ENCODE measurements at regions not wholly inside any gene's neighbourhood (a gene's known extent, or its start where the extent isn't known, plus 50 kb on each side); places are given as distances from the start of the nearest gene placed in this dataset.
A peak's percentile ranks its signal among the peaks of the same experiment; 100 is the strongest.

GRCh38 chr13:84873951-84874350 is 925.3 kb downstream of the SLITRK6 start:
- H3K27me3 ChIP-seq (ENCODE audit: insufficient read depth, low read length): no peaks in the 10 kb centered on the region; the same call in 1 of the 2 replicates
- no peak overlapping the region for H3K9ac ChIP-seq (ENCODE audit: low read length)
- H3K4me1 ChIP-seq (ENCODE audit: insufficient read depth, low read length, severe bottlenecking): no peaks in the 10 kb centered on the region
- no peaks in the 10 kb centered on the region for H3K9me3 ChIP-seq (ENCODE audit: low read length)
- no peak overlapping the region for H3K4me3 ChIP-seq (ENCODE audit: low read depth, low read length, poor library complexity, severe bottlenecking)
- H4K20me1 ChIP-seq (ENCODE audit: insufficient read depth, low read length): no peaks in the 10 kb centered on the region
- TF ChIP-seq EZH2 (IDR thresholded peaks at IDR 0.05; ENCODE audit: borderline replicate concordance, low read length): no peak
- TF ChIP-seq CTCF (IDR thresholded peaks at IDR 0.05; ENCODE audit: low read length): no peak
- no peak overlapping the region for H2AFZ ChIP-seq (ENCODE audit: low read length)
- no peaks in the 10 kb centered on the region for H3F3A ChIP-seq (ENCODE audit: insufficient read depth, low read length)
- no peak overlapping the region for H3K4me2 ChIP-seq (ENCODE audit: low read length)
- no peaks in the 10 kb centered on the region for H3K9me2 ChIP-seq (ENCODE audit: low read depth, low read length)
- no peaks in the 10 kb centered on the region for H3K36me3 ChIP-seq (ENCODE audit: insufficient read depth, low read length)
- H3K27ac ChIP-seq (ENCODE audit: low read depth, low read length, poor library complexity, severe bottlenecking): no peak overlapping the region
- H3K79me2 ChIP-seq (ENCODE audit: insufficient read depth, low read length): no peaks in the 10 kb centered on the region

GRCh38 chr13:84870190-84870589 is 929.0 kb downstream of the SLITRK6 start:
- no peak overlapping the region for H2AFZ ChIP-seq (ENCODE audit: low read length)
- H3K27me3 ChIP-seq (ENCODE audit: insufficient read depth, low read length): no peaks in the 10 kb centered on the region
- H3K4me1 ChIP-seq (ENCODE audit: insufficient read depth, low read length, severe bottlenecking): no peaks in the 10 kb centered on the region
- no peaks in the 10 kb centered on the region for H3K36me3 ChIP-seq (ENCODE audit: insufficient read depth, low read length)
- no peaks in the 10 kb centered on the region for H3K9me2 ChIP-seq (ENCODE audit: low read depth, low read length)
- no peaks in the 10 kb centered on the region for H4K20me1 ChIP-seq (ENCODE audit: insufficient read depth, low read length)
- H3K9me3 ChIP-seq (ENCODE audit: low read length): no peaks in the 10 kb centered on the region
- TF ChIP-seq EZH2 (IDR thresholded peaks at IDR 0.05; ENCODE audit: borderline replicate concordance, low read length): no peak
- TF ChIP-seq CTCF (IDR thresholded peaks at IDR 0.05; ENCODE audit: low read length): peak; percentile 77
- H3K4me3 ChIP-seq (ENCODE audit: low read depth, low read length, poor library complexity, severe bottlenecking): no peak overlapping the region
- no peaks in the 10 kb centered on the region for H3K79me2 ChIP-seq (ENCODE audit: insufficient read depth, low read length)
- no peak overlapping the region for H3K9ac ChIP-seq (ENCODE audit: low read length)
- H3F3A ChIP-seq (ENCODE audit: insufficient read depth, low read length): no peaks in the 10 kb centered on the region
- no peak overlapping the region for H3K27ac ChIP-seq (ENCODE audit: low read depth, low read length, poor library complexity, severe bottlenecking)
- no peak overlapping the region for H3K4me2 ChIP-seq (ENCODE audit: low read length)

- no peak overlapping the region for H3K4me3 ChIP-seq (ENCODE audit: low read depth, low read length, poor library complexity, severe bottlenecking)
- no peaks in the 10 kb centered on the region for H3K79me2 ChIP-seq (ENCODE audit: insufficient read depth, low read length)
- H3K27me3 ChIP-seq (ENCODE audit: insufficient read depth, low read length): no peaks in the 10 kb centered on the region
- H3K9ac ChIP-seq (ENCODE audit: low read length): no peak overlapping the region
- H4K20me1 ChIP-seq (ENCODE audit: insufficient read depth, low read length): no peaks in the 10 kb centered on the region
- no peak for TF ChIP-seq EZH2 (IDR thresholded peaks at IDR 0.05; ENCODE audit: borderline replicate concordance, low read length)
- TF ChIP-seq CTCF (IDR thresholded peaks at IDR 0.05; ENCODE audit: low read length): no peak
- no peaks in the 10 kb centered on the region for H3K36me3 ChIP-seq (ENCODE audit: insufficient read depth, low read length)
- no peaks in the 10 kb centered on the region for H3F3A ChIP-seq (ENCODE audit: insufficient read depth, low read length)
- H3K9me2 ChIP-seq (ENCODE audit: low read depth, low read length): no peaks in the 10 kb centered on the region
- H2AFZ ChIP-seq (ENCODE audit: low read length): no peak overlapping the region
- no peaks in the 10 kb centered on the region for H3K9me3 ChIP-seq (ENCODE audit: low read length)
- no peaks in the 10 kb centered on the region for H3K4me1 ChIP-seq (ENCODE audit: insufficient read depth, low read length, severe bottlenecking)
- no peak overlapping the region for H3K27ac ChIP-seq (ENCODE audit: low read depth, low read length, poor library complexity, severe bottlenecking)
- H3K4me2 ChIP-seq (ENCODE audit: low read length): no peak overlapping the region
Observed at GRCh38 chr13:84867246-84867645, 932.0 kb downstream of the SLITRK6 start.
